Muscle layer of duodenum (tissue), 2 donors: ENCODE measurements at regions not wholly inside any gene's neighbourhood (a gene's known extent, or its start where the extent isn't known, plus 50 kb on each side); places are given as distances from the start of the nearest gene placed in this dataset.
"Not testable (repeated sequence)": the region's sequence is repeated elsewhere in the genome, so short reads cannot be mapped to it uniquely, and the experiment has no call there.

Source experiments
- H3K27ac ChIP-seq: one replicate; pipeline ENCODE4 v1.7.0; 2013; ENCODE audit warnings: mild to moderate bottlenecking, low read length
- H3K27me3 ChIP-seq: one replicate; pipeline ENCODE4 v1.7.0; 2013; ENCODE audit warnings: low read depth, mild to moderate bottlenecking, control low read depth, low read length
- H3K36me3 ChIP-seq, 2 donors: one replicate each; pipeline ENCODE4 v1.7.0; 2013; ENCODE audit warnings: low read length in 2 of 2, control low read depth in 1 of 2, mild to moderate bottlenecking in 1 of 2; ENCODE audit not compliant: insufficient read depth in 2 of 2, control insufficient read depth in 1 of 2
- H3K4me1 ChIP-seq, 2 donors: one replicate each; pipeline ENCODE4 v1.7.0; 2013; ENCODE audit warnings: low read length in 2 of 2, mild to moderate bottlenecking in 2 of 2, control low read depth in 1 of 2, moderate library complexity in 1 of 2; ENCODE audit not compliant: insufficient read depth in 2 of 2, control insufficient read depth in 1 of 2
- H3K4me3 ChIP-seq, 2 donors: one replicate each; pipeline ENCODE4 v1.7.0; 2013; ENCODE audit warnings: low read length in 2 of 2, low read depth in 1 of 2, mild to moderate bottlenecking in 1 of 2
- H3K9me3 ChIP-seq, 2 donors: one replicate each; pipeline ENCODE4 v1.7.0; 2013; ENCODE audit warnings: low read length in 2 of 2, control low read depth in 1 of 2, mild to moderate bottlenecking in 1 of 2; ENCODE audit not compliant: control insufficient read depth in 1 of 2
- donor health status: healthy.

DNA sequence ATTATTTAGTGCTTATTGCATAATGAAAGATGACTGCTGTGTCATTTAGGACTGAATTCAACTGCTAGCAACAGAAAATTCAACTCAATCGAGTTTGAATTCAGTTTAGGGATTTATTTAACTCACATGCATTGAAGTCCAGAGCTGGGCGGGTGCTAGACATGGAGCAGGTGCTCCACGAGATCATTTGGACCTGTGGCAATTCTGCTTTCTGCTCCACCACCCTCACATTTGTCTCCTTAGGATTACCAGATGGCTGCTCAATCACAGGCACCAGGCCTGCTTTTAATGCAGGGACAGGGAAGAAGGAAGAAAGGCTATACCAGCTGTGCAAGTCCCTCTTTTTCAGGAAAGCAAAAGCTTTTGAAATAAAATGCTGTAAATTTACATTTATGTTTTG lies 572.9 kb upstream of the SLC8A1 start:
- Histone ChIP-seq H3K27me3 (no peaks in the 10 kb centered on the region), H3K36me3 (no peaks in the 10 kb centered on the region), H3K27ac (no peak overlapping the region), H3K4me3 (no peak overlapping the region), H3K9me3 (no peaks in the 10 kb centered on the region), H3K4me1 (no peaks in the 10 kb centered on the region)

DNA sequence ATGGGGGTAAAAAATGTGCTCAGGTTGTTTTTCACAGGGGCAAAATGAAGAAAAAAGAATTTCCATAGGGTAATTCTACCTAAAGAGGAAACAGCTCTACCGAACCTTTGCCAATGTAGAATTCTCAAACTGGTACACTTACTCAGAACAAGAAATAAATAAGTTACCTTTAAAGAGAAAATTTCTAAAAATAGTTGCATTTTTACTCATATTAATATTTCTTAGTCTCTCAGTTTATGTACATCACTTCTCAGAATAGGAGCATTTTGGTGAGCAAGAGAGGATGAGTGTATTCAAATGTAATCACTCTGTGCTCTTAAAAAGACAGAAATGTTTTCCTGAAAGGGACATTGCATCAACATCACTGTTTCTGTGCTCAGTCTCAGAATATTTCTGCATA lies 574.7 kb upstream of the SLC8A1 start:
- Histone ChIP-seq H3K4me1 (no peaks in the 10 kb centered on the region), H3K27ac (no peak overlapping the region), H3K9me3 (no peaks in the 10 kb centered on the region), H3K4me3 (no peak overlapping the region), H3K36me3 (no peaks in the 10 kb centered on the region), H3K27me3 (no peaks in the 10 kb centered on the region)

DNA sequence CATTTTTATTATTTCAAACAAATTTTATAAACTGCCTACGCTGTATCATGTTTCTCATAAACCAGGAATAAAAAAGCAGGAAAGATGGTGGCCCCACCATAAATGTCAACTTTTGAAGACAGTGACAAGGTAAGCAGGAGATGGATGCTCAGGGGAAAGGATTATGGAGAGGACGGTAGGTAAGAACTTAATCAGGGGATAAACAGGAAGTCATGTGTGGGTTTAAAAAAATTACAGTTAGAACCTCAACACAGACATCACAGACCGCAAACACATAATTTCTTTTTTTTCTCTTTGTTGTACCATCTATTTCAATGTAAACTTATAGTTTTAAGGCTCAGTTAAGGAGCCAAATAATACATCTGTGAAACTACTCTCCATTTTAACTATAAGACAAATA lies 575.2 kb upstream of the SLC8A1 start:
- Histone ChIP-seq H3K4me1 (no peaks in the 10 kb centered on the region), H3K36me3 (no peaks in the 10 kb centered on the region), H3K4me3 (no peak overlapping the region), H3K9me3 (no peaks in the 10 kb centered on the region), H3K27ac (no peak overlapping the region), H3K27me3 (no peaks in the 10 kb centered on the region)

DNA sequence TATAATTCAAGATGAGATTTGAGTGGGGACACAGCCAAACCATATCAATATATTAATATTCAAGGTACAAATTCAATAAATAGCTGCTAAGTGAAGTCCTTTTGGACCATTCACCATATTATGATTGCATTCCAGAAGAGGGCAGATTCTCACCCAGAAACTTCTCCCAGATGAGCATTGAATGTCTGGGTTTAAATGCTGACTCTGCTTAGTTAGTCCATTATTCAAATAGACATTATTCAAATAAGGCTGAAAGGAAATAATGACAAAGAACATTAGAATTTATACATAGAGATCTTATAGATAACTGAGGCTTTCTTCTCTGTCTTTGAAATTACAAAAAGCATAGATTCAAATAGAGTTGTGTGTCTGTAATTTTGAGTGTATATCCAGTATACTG lies 579.4 kb upstream of the SLC8A1 start:
- no peak overlapping the region for H3K27ac ChIP-seq
- no peak overlapping the region for H3K4me3 ChIP-seq

DNA sequence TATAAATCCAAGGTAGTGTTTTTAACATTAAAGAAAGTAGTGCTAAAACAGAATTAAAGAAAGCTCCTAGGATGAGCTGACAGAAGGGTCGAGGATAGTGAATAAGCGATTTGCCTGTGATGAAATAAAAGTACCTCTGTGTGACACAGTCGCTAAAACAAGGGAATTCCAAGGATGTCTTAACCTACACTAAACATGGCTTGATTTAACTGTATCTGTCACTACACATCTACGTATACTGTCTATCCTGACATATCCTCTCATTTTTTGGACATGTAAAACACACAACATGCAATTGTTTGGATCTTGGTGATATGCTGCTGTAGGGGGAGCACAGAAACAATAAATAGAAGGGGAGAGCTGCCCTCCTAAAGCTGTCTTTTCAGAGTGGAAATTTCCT lies 580.8 kb upstream of the SLC8A1 start:
- no peaks in the 10 kb centered on the region for H3K4me1 ChIP-seq
- H3K27me3 ChIP-seq: no peaks in the 10 kb centered on the region
- H3K27ac ChIP-seq: no peak overlapping the region
- H3K36me3 ChIP-seq: no peaks in the 10 kb centered on the region
- no peak overlapping the region for H3K4me3 ChIP-seq
- H3K9me3 ChIP-seq: no peaks in the 10 kb centered on the region

More for the DNA sequence above, 579.4 kb upstream of the SLC8A1 start:
- Histone ChIP-seq H3K36me3 (no peaks in the 10 kb centered on the region), H3K4me1 (no peaks in the 10 kb centered on the region), H3K9me3 (no peaks in the 10 kb centered on the region), H3K27me3 (no peaks in the 10 kb centered on the region)

DNA sequence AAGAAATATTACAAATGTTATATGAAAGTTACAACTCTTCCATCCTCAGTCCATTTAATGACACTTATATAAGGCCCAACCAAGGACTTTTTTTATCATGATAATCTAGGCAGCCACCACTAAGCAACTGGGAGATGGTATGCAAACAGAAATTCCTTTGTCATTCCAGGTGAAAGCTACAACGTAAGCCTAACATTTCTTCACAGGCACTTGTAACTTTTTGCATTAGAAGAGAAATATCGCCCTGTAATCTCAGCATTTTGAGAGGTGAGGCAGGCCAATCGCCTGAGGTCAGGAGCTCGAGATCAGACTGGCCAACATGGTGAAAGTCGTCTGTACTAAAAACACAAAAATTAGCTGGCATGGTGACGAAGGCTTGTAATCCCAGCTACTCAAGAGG lies 581.2 kb upstream of the SLC8A1 start:
- H3K4me1 ChIP-seq: no peaks in the 10 kb centered on the region
- H3K27me3 ChIP-seq: no peaks in the 10 kb centered on the region
- H3K36me3 ChIP-seq: no peaks in the 10 kb centered on the region
- no peak overlapping the region for H3K4me3 ChIP-seq
- no peak overlapping the region for H3K27ac ChIP-seq
- H3K9me3 ChIP-seq: no peaks in the 10 kb centered on the region

DNA sequence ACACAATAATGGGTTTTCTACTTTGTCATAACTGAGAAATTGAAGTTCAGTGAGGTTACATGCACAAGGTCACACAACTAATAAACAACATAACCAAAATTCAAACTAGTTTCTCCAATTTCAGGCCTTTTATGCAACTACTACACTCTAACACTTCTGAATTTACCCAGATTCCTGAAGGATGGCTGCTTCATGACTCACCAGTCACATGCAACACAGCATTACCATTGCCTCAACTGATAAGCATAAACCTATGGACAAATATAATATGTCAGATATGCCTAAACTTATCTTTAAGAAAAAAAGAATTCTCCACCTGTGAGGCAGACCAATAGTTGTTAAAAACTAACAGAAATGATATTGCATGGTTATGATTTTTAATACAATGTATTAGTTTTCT lies 586.5 kb upstream of the SLC8A1 start:
- Histone ChIP-seq H3K4me1 (no peaks in the 10 kb centered on the region), H3K4me3 (no peak overlapping the region), H3K9me3 (no peaks in the 10 kb centered on the region), H3K27me3 (no peaks in the 10 kb centered on the region), H3K36me3 (no peaks in the 10 kb centered on the region), H3K27ac (no peak overlapping the region)

DNA sequence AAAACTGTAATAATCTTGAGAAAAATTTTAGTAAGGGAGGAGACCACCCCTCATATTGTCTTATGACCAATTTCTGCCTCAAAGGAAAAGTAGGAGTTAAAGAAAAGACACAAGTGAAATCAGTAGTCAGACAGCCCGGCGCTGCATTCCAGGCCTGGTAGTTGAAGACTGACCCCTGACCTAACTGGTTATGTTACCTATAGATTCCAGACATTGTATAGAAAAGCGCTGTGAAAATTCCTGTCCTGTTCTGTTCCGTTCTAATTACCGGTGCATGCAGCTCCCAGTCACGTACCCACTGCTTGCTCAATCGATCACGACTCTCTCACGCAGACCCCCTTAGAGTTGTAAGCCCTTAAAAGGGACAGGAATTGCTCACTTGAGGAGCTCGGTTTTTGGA lies 587.9 kb upstream of the SLC8A1 start:
- not testable (repeated sequence) for H3K27me3 ChIP-seq, H3K4me1 ChIP-seq, H3K27ac ChIP-seq

DNA sequence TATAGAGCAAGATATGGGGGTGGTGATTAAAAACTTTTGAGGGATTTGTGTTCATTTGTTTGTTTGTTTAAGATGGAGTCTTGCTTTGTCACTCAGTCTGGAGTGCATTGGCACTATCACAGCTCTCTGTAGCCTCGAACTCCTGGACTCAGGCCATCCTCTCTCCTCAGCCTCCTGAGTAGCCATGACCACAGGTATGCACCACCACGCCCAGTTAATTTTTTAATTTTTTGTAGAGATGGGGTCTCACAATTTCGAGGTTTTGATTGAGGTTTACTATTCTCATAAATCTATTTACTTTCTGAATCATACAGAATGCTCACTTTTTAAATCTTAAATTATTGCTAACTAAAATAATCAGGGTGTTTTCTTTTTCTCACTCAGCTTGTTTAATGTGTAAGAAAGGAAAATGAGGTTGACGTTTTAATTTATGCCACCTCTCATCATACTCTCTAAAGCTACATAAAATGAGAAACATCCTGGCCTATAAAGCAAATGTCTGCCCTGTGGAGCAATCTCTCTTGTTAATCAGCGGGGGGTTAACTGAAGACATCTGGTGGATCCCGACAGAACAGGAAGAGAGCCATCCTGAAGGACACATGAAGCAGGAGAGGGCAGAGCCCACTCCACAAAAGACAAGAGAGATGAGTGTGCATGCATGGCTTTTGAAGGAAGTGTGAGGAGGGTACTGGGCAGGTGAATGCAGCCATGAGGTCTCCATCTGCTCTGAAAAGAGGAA lies 589.1 kb upstream of the SLC8A1 start:
- H3K4me1 ChIP-seq: no peaks in the 10 kb centered on the region
- no peak overlapping the region for H3K27ac ChIP-seq
- no peaks in the 10 kb centered on the region for H3K9me3 ChIP-seq
- H3K4me3 ChIP-seq: no peak overlapping the region
- H3K36me3 ChIP-seq: no peaks in the 10 kb centered on the region
- H3K27me3 ChIP-seq: no peaks in the 10 kb centered on the region

More for the DNA sequence above, 587.9 kb upstream of the SLC8A1 start:
- not testable (repeated sequence) for H3K9me3 ChIP-seq, H3K4me3 ChIP-seq, H3K36me3 ChIP-seq

DNA sequence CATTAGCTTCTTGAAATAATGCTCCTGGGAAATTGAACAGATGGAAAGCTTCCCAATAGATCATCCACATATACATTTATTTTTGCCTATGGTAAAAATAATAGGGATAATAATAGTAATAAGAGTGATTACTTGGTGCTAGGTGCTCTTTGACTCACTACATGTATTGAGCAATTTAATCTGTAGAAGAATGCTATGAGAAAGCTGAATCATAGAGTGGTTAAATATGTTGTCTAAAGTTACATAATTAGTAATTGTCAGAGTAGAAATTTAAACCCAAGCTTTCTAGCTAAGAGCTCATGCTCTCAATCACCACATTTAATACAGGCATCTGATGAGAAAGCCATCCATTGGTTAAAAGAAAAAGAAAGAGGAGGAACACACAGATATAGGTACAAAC lies 590.5 kb upstream of the SLC8A1 start:
- Histone ChIP-seq H3K36me3 (no peaks in the 10 kb centered on the region), H3K27me3 (no peaks in the 10 kb centered on the region), H3K4me3 (no peak overlapping the region), H3K9me3 (no peaks in the 10 kb centered on the region), H3K27ac (no peak overlapping the region), H3K4me1 (no peaks in the 10 kb centered on the region)

DNA sequence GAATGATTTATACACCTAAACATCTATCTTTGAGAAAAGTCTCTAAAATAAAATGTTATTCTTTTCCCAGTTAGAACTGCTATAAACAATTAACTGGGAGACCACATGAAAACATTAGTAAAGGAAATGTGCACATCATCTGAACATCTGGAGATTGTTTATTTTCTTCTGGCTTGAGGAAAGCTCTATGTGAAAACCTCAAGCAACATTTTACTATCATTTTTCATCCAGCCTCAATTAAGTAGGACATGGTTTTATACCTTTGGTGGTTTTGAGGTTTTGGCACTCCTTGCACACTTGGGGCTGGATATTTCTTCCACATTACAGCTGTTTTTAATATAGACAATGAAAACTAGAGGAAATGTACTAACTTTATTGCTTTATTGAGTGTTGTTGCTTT lies 609.5 kb upstream of the SLC8A1 start:
- H3K27ac ChIP-seq: no peak overlapping the region
- H3K4me1 ChIP-seq: no peaks in the 10 kb centered on the region
- H3K9me3 ChIP-seq: no peaks in the 10 kb centered on the region
- H3K27me3 ChIP-seq: no peaks in the 10 kb centered on the region
- H3K4me3 ChIP-seq: no peak overlapping the region
- no peaks in the 10 kb centered on the region for H3K36me3 ChIP-seq

DNA sequence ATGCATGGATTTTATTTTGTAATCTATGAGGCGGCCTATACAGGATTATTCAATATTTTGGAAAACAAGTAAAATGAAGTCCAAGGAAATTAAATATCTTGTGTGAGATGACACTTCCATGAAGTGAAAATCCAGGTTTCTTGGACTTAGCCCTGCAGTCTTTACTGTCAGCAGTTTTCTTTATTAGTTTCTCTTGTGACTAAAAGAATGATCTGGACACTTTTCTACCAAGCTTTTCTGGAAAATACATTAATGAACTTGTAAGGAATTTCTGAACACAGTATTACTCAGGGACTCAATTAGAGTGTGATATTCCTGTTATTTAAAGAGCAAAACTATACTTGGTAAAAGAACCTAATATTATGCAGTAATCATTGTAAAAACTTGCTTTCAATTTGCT lies 610.4 kb upstream of the SLC8A1 start:
- Histone ChIP-seq H3K4me3 (no peak overlapping the region), H3K4me1 (no peaks in the 10 kb centered on the region), H3K27me3 (no peaks in the 10 kb centered on the region), H3K36me3 (no peaks in the 10 kb centered on the region), H3K9me3 (no peaks in the 10 kb centered on the region), H3K27ac (no peak overlapping the region)
